T47D (cell line): ENCODE measurements at regions not wholly inside any gene's neighbourhood (a gene's known extent, or its start where the extent isn't known, plus 50 kb on each side); places are given as distances from the start of the nearest gene placed in this dataset.

ENCODE experiments used
- DNase-seq, 2 experiments: peaks; one replicate each; pipeline versions ENCODE4 v3.0.0 to v3.0.0-alpha.2; 2011 to 2012; ENCODE audit warnings: low read depth in 1 of 2, low spot score in 1 of 2
- JUND ChIP-seq: IDR thresholded peaks from 2 replicates; pipeline ENCODE4 v1.6.1; 2012; ENCODE audit warnings: low read depth
- in situ Hi-C: cut with HindIII; loops from 2 replicates; pipeline ENCODE4 v1.10.0; 2016; ENCODE audit warnings: low sequenced_read_pairs, low pct_unique_long_range_greater_than_20kb

DNA sequence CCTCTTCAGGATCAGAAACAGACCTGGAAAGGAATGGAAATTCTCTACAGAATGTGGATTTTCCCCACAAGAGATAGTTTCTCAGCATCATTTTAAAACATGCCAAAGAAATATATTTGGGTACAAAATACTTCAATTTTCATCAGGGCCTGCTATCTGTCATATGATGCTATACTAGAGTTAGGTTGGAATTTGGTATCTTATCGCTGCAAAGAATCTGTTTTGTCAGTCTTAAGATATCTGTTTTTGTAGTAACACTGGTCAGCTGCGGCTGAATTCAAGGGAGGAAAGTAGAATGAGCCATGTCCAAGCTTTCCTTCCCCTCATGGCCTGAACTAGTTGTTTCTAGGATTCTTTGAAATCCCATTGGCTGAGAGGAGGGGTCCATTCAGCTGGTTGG lies 806.4 kb downstream of the KCNA4 start:
- DNase-seq: no peak
- no peak for TF ChIP-seq JUND
- in situ Hi-C loops: no loop called here

DNA sequence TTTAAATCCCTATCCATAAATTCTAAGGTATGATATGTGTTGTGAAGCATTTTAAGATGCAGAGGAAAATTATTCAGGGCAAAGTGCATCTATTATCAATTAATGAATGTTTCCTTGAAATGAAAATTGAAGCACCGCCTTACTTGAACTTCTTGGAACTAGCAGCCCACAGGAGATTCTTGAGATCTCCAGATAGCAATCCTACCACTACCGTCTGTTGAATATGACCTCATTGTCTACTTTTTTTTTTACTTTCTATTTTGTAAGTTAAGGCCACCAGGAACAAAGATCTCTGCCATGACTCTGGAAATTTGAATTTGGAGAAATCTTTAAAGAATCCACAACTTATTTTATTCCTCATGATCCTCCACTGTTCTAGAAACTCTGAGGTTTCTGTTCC lies 808.7 kb downstream of the KCNA4 start:
- no peak for TF ChIP-seq JUND
- in situ Hi-C loops: no loop called here
- no peak for DNase-seq

DNA sequence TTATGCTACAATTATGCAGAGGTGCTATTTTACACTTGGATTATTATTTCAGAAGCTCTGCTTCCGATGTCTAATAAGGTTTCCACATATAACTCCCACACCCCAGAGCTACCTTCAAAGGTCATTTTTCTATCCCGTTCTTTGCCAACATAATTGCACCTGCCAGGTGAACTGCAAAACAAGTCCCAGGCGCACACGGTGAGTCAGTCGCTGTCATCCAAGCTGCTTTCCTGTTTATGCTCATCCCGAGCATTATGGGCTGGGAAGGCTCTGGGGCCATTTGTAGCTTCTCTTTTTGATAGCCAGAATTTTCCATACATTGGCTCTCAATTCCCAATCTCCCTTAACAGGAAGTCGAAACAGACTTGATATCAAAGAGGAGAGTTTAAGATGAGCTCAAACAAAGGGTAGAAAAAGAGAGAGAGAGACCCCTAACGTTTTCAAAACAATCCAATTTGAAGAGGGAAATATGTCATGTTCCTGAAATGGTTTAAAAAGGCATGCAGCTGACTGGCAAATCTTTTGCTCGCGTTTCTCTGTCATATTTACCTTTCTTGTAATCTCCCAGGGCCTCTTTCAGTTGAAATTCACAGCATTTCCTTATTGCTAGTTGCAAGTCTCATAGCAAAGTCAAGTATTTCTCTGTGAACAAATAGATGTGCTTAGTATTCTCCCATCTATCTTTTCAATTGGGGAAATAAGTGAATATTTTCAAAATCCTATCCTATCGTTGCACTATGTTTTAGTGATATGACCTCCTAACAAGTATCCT lies 815.9 kb downstream of the KCNA4 start:
- DNase-seq: no peak
- in situ Hi-C loops: no loop called here
- no peak for TF ChIP-seq JUND

DNA sequence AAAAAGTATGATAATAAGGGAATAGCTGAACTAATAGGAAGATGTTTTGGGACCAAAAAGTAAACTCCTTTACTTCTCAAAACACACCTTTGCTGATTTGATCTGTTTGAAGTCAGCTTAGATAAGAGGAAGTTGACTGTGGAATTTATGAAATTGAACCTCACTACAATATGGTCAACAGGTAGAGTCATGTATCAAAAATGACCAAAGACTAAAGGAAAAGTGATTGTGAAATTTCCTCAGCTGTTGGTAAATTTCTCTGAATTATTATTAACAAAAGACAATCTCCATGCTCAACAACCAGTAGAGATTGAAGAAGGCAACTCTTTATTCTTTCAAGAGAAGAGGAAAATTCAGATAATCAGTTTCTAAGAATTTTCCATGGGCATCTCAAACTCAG lies 826.5 kb downstream of the KCNA4 start:
- no peak for DNase-seq
- in situ Hi-C loops: no loop called here
- no peak for TF ChIP-seq JUND

DNA sequence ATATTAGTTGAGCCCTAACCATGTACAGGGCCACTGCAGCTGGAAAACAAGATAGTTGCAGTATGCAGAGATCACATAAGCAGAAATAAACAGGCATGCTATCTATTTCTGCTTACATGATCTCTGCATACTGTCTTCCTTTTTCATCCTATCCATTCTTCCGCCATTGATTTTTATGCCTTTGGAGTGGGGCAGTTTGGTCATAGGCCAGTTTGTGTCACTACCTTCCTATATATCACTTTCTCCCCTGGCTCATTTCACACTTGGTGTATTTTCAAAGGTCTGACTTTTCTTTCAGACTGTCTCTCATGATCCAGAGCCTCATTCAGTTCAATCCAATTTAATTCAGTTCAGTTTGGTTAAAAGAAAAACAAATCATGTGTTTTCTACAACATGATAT lies 829.6 kb downstream of the KCNA4 start:
- in situ Hi-C loops: no loop called here
- DNase-seq: no peak
- TF ChIP-seq JUND: no peak

DNA sequence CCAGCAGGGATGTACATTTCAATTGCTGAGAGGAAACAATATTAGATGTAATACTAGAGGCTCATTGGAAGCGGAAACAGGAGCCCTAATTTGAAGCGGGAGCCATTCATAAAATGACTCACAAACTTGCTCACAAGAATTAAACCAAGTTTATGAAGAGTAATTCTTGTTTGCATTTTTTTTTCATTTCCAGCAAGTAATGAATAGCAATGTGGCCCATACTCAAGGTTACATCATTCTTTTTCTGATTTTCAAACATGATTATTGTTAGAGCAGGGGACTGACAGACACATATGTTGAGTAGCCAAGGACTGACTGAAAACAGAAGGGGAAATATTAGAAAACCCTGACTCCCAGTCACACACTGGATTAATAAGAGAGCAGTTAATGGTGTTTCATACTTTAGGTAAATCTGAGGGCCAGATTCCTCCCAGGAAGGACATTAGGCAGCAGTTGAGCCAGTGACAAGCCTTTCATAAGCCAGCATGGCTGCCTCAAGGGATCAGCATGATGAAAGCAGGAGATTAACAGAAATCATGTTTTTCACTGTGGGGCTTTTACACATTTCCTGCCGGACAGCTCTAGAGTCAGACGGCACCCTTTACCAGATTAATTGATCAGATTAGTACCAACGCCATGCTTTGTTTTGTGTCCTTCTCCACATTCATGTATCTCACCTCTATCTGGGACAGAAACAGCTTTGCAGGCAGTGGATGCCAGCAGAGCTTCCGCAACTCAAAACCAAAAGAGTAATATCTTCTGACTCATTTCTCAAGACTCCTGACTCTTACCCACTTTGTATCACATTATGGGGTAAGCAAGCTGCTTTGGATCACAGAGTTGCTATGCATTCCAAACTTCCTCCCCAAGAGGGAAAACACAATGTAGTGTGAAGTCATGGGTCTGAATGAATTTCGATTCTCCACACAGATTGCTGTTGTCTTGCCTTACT lies 831.6 kb downstream of the KCNA4 start:
- TF ChIP-seq JUND: no peak
- DNase-seq: no peak
- in situ Hi-C loops: no loop called here

DNA sequence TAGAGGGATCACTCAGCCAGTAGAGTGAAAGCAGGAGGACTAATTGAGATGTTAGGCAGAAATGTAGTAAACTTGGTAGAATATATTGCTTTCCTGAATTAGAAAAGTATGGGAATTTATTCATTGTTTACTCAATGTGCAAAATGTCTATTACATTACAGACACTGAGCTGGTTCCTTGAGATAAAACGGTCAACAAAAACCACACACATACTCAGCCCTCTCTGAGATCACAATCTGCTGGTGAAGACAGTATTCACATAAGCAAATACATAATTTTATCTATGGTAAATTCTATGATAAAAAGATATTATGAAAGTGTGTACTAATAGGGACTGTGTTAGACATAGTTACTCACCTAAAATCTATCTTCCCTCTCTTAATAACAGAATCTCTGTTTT lies 833.5 kb downstream of the KCNA4 start:
- in situ Hi-C loops: no loop called here
- no peak for TF ChIP-seq JUND
- DNase-seq: no peak

DNA sequence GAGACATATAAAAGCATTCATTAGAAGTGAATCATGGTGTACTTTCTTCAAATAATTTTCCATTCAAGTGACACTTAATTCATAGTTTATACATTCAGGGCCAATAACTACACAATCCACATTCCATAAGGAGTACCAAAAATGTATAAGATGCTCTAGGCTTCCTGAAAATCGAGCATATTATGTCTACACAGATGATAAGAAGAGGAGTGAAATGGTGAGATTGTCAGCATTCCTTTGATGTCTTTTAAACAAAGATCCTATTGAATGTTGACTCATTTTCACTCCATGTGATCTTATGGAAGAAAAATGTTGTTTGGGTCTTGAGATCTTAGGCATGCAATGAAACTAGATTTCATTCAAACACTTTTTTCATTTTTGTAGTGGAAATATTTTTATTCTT lies 843.2 kb downstream of the KCNA4 start:
- DNase-seq: no peak
- TF ChIP-seq JUND: no peak
- in situ Hi-C loops: no loop called here

DNA sequence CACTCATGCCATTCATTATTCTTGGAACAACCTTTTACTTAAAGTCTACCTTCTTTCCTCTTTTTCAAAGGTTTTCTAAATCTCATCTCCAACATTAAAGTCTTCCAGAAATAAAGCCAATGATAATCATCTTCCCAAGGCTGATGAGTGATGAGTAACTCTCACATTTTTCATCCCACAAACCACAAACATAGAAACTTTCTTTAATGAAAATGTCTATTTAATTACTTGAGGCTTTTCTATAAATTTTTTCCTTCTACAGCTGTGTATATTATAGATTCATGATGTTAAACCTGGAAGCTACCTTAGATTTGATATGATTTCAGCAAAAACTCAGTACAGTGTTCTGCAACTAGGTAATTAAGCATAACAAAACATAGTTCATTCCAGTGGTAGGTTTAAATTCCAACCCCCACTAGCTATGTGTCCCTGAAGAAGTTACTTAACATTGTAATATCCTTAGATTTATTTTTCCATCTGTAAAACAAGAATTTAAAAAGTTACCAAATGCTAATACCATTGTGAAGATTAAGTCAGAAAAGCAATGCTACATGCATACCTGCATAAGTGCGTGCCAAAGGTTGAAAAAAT lies 845.4 kb downstream of the KCNA4 start:
- DNase-seq: no peak
- TF ChIP-seq JUND: no peak
- in situ Hi-C loops: no loop called here

DNA sequence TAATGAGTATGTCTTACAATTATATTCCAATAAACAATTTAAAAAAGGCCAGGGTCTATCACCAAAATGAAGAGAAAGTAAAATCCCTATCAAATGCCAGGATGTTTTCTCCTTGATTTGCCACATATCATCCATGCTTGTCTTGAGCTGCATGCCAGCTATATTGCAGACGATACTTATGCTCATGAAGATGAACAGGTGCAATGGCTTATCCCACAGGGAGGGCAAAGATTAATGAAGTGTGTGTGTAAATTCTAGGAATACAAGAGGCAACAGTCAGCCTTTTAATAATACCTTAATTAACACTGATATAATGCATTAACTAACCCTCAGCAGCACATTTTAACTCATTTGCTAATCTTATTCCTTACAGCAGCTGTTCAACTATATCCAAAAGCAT lies 850.5 kb downstream of the KCNA4 start:
- DNase-seq: no peak
- no peak for TF ChIP-seq JUND
- in situ Hi-C loops: no loop called here

DNA sequence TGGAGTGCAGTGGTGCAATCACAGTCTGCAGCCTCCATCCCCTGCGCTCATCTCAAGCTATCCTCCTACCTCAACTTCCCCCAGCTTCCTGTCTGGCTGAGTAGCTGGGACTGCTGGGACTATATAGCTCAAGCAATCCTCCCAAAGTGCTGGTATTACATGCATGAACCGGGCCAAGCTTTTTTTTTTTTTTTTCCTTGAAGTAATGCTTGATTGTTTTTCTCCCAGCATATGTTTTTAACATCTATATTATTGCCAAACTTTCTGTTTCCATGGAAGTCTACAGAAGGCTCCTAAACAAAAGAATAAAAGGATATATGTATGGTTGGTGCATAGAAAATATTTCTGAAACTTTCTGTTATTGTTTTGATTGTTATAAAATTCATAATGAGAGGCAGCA lies 853.6 kb downstream of the KCNA4 start:
- in situ Hi-C loops: no loop called here
- TF ChIP-seq JUND: no peak

DNA sequence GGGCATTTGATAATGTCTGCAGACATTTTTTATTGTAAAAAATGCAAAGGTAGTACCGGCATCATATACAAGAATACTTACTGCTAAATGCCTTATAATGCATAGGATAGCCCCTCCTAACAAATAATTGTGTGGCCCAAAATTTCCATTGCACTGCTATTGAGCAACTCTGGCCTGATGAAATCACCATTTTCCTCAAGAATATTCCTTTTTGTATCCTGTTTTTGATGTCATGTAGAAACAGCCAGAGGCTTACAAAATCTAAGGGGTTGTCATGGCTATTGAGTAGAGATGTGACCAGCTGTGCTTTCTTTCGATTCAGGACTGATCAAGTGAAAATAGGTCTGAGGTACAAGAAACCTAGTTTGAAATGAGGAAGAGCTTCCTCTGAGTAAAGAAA lies 854.3 kb downstream of the KCNA4 start:
- no peak for TF ChIP-seq JUND
- in situ Hi-C loops: no loop called here
- no peak for DNase-seq

More for the DNA sequence above, 853.6 kb downstream of the KCNA4 start:
- no peak for DNase-seq

DNA sequence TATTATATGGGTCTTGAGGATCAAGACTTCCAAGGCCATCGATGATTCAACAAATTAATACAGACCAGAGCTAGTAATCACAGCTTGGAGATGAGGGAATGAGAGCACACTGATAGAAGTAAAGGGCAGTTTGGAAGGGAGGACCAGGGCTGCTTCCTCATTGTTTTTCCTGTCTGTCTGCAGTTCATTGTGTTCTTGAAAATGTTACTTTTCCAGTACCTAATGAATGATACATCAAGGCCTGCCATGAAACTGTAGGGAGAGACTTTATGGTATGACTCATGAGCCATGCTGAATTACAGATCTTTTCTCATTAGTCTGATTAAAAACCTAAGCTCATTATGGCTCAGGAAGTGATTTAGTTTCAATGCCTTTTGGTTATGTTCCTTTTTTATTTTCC lies 855.6 kb downstream of the KCNA4 start:
- no peak for TF ChIP-seq JUND
- no peak for DNase-seq
- in situ Hi-C loops: no loop called here
